Calu3 (cell line): ENCODE measurements at regions not wholly inside any gene's neighbourhood (a gene's known extent, or its start where the extent isn't known, plus 50 kb on each side); places are given as distances from the start of the nearest gene placed in this dataset.
"Not testable (repeated sequence)": the region's sequence is repeated elsewhere in the genome, so short reads cannot be mapped to it uniquely, and the experiment has no call there.

Source experiments
- BruUV-seq: library from RNA; stranded (reverse); fragments of 400-500 nt; replicated peaks from 2 replicates; lab custom pipeline; 2021; lab: Mats Ljungman, UMichigan
- CTCF ChIA-PET: fragments of 300-600 bp; sonication (Branson Sonifier 250); formaldehyde crosslinking; loops from one replicate; lab custom pipeline; 2022; ENCODE audit warnings: antibody characterized with exemption; lab: Charles Lee
- DNase-seq: peaks from one replicate; pipeline ENCODE4 v3.0.0; 2022
- H3K27ac Mint-ChIP-seq: one replicate; pipeline ENCODE4 v1.8.0; 2022; ENCODE audit warnings: mixed read lengths; ENCODE audit not compliant: unreplicated experiment
- H3K27me3 Mint-ChIP-seq: one replicate; pipeline ENCODE4 v1.8.0; 2022; ENCODE audit warnings: mixed read lengths; ENCODE audit not compliant: unreplicated experiment
- H3K36me3 Mint-ChIP-seq: one replicate; pipeline ENCODE4 v1.8.0; 2022; ENCODE audit warnings: mild to moderate bottlenecking, moderate library complexity, mixed read lengths; ENCODE audit not compliant: insufficient read depth, unreplicated experiment
- H3K4me1 Mint-ChIP-seq: one replicate; pipeline ENCODE4 v1.8.0; 2022; ENCODE audit warnings: mild to moderate bottlenecking, low read depth, mixed read lengths; ENCODE audit not compliant: unreplicated experiment
- H3K4me3 Mint-ChIP-seq: one replicate; pipeline ENCODE4 v1.8.0; 2022; ENCODE audit warnings: mild to moderate bottlenecking, low read depth, moderate library complexity, mixed read lengths; ENCODE audit not compliant: unreplicated experiment
- H3K9me3 Mint-ChIP-seq: one replicate; pipeline ENCODE4 v1.8.0; 2022; ENCODE audit warnings: low read depth, mixed read lengths; ENCODE audit not compliant: unreplicated experiment
- CTCF ChIP-seq: fragments of 200-600 bp; IDR thresholded peaks from one replicate; pipeline ENCODE4 v1.8.0; 2022; ENCODE audit warnings: antibody characterized with exemption; ENCODE audit not compliant: unreplicated experiment
- intact Hi-C: fragments of 100-400 bp; cut with micrococcal nuclease; formaldehyde crosslinking; loops from one replicate; pipeline ENCODE4 v1.10.0; 2022; ENCODE audit not compliant: unreplicated experiment

DNA sequence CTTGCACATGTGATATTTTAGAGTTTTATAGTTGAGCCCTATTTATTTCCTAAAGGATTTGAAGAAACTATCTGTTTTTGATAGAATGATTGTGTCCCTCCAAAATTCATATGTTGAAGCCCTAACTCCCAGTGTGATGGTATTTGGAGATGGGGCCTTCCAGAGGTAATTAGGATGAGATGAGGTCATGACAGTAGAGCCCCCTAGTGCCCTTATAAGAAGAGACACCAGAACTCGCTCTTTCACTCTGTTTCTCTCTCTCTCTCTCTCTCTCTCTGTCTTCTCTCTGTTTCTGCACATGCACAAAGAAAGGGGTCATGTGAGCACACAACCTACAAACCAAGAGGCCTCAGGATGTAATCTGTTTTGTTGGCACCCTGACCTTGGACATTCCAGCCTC is 921.9 kb upstream of the DIAPH2 start:
- CTCF ChIA-PET, result no interaction called here
- no peaks in the 10 kb centered on the region for H3K4me1 Mint-ChIP-seq
- intact Hi-C loops, result loop anchor here (10.0 kb wide), 1 partner anchor 142 kb away; no protein-coding TSS in a partner anchor
- no peaks in the 10 kb centered on the region for H3K27me3 Mint-ChIP-seq
- H3K27ac Mint-ChIP-seq, result no peak overlapping the region
- no peak for TF ChIP-seq CTCF
- H3K36me3 Mint-ChIP-seq, result no peaks in the 10 kb centered on the region
- DNase-seq, result no peak
- no peaks in the 10 kb centered on the region for H3K9me3 Mint-ChIP-seq
- H3K4me3 Mint-ChIP-seq, result no peak overlapping the region
- no TSS peak for BruUV-seq

DNA sequence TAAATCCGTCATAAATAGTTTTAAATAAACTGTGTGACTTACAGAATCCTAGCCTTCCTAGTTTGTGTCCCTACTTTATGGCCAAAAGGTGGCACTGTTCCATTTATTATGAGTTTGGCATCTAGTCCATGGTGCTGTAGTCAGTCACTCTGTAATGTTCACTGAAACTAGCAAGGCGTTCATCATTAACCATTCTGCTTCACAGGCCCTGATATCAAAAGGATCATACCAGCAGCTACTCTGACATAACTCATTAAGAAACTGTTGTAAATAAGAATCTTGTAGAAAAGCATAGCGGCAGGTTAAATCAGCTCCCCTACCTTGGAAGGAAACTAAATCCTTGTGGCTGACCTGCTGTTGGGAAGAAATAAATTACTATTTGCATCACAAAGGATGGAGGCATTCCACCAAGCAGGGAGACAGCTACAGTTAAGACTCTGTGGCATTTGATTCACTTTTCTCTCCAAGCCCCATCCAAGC is 919.6 kb upstream of the DIAPH2 start:
- BruUV-seq, result no TSS peak
- intact Hi-C loops, result loop anchor here (1.0 to 10.0 kb wide), 2 partner anchors 140 to 416 kb away; no protein-coding TSS in a partner anchor
- H3K27me3 Mint-ChIP-seq, result no peaks in the 10 kb centered on the region
- no peak overlapping the region for H3K27ac Mint-ChIP-seq
- no peaks in the 10 kb centered on the region for H3K36me3 Mint-ChIP-seq
- CTCF ChIA-PET, result interaction anchor here (0.7 kb wide), 1 partner anchor 417 kb away, joined by 4 read pairs; no protein-coding TSS in a partner anchor
- TF ChIP-seq CTCF, result no peak
- H3K4me3 Mint-ChIP-seq, result no peak overlapping the region
- H3K9me3 Mint-ChIP-seq, result no peaks in the 10 kb centered on the region
- DNase-seq, result peak; percentile 1
- no peaks in the 10 kb centered on the region for H3K4me1 Mint-ChIP-seq

GRCh38 chrX:95771198-95771597 is 913.4 kb upstream of the DIAPH2 start:
- H3K4me3 Mint-ChIP-seq, H3K4me1 Mint-ChIP-seq, DNase-seq, intact Hi-C loops, H3K27ac Mint-ChIP-seq, H3K36me3 Mint-ChIP-seq, CTCF ChIA-PET, H3K9me3 Mint-ChIP-seq, BruUV-seq, H3K27me3 Mint-ChIP-seq: not testable (repeated sequence)

- H3K4me3 Mint-ChIP-seq, result no peak overlapping the region
- DNase-seq, result no peak
- H3K4me1 Mint-ChIP-seq, result no peaks in the 10 kb centered on the region
- H3K27me3 Mint-ChIP-seq, result no peaks in the 10 kb centered on the region
- H3K36me3 Mint-ChIP-seq, result no peaks in the 10 kb centered on the region
- BruUV-seq, result no TSS peak
- no peak for TF ChIP-seq CTCF
- CTCF ChIA-PET, result no interaction called here
- H3K9me3 Mint-ChIP-seq, result peaks cover 4% of the 10 kb centered on the region
- intact Hi-C loops, result no loop called here
- no peak overlapping the region for H3K27ac Mint-ChIP-seq
Observed at GRCh38 chrX:95791876-95792275, 892.8 kb upstream of the DIAPH2 start.

DNA sequence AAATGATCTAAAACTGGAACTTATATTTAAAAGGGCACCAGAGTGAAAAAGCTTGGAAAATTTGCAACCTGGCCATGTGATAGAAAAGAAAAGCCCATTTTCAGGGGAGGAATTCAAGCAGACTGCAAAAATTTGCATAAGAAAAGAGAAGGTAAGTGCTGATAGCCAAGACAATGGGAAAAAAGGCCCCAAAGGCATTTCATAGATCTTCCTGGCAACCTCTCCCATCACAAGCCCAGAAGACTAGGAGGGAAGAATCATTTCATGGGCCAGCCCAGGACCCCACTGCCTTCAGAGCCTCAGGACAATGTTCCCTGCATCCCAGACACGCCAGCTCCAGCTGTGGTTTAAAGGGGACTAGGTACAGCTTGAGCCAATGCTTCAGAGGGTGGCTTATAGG is 887.3 kb upstream of the DIAPH2 start:
- H3K9me3 Mint-ChIP-seq, result no peaks in the 10 kb centered on the region
- no peaks in the 10 kb centered on the region for H3K27me3 Mint-ChIP-seq
- no peak for TF ChIP-seq CTCF
- no peaks in the 10 kb centered on the region for H3K36me3 Mint-ChIP-seq
- H3K27ac Mint-ChIP-seq, result no peak overlapping the region
- DNase-seq, result no peak
- no peaks in the 10 kb centered on the region for H3K4me1 Mint-ChIP-seq
- H3K4me3 Mint-ChIP-seq, result no peak overlapping the region
- intact Hi-C loops, result no loop called here
- no TSS peak for BruUV-seq
- CTCF ChIA-PET, result no interaction called here
